NCI-H774 (cell line): ENCODE measurements at regions not wholly inside any gene's neighbourhood (a gene's known extent, or its start where the extent isn't known, plus 50 kb on each side); places are given as distances from the start of the nearest gene placed in this dataset.

Experiments
- DNase-seq: peaks from one replicate; lab custom pipeline; 2025; lab: John Stamatoyannopoulos, UW

DNA sequence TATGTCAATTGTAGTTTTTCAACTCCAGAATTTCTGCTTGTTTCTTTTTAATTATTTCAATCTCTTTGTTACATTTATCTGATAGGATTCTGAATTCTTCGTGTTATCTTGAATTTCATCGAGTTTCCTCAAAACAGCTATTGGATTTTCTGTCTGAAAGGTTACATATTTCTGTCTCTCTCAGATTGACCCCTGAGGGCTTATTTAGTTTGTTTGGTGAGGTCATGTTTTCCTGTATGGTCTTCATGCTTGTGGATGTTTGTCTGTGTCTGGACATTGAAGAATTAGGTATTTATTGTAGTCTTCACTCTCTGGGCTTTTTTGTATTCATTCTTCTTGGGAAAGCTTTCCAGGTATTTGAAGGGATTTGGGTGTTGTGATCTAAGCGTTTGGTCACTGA, 85.6 kb downstream of the SNAPC1 start:
- DNase-seq: no peak

DNA sequence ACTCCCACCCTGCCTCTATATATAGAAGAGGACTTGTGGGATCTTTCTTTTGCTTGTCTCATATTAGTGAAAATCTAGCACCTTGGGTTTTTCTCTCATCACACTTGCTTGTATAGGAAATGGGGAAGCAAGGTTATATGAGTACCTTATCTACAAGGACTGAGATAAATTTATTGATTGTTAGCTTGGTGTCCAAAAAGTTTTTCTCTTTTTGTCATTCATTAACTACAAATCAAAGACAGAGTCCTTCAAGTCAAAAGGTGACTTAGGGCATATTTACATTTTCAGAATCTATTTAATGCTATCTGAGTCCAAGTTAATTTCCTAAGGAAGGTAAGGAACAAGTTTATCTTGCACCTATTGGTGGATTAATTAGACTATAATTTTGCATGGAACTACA, 92.7 kb downstream of the SNAPC1 start:
- no peak for DNase-seq

DNA sequence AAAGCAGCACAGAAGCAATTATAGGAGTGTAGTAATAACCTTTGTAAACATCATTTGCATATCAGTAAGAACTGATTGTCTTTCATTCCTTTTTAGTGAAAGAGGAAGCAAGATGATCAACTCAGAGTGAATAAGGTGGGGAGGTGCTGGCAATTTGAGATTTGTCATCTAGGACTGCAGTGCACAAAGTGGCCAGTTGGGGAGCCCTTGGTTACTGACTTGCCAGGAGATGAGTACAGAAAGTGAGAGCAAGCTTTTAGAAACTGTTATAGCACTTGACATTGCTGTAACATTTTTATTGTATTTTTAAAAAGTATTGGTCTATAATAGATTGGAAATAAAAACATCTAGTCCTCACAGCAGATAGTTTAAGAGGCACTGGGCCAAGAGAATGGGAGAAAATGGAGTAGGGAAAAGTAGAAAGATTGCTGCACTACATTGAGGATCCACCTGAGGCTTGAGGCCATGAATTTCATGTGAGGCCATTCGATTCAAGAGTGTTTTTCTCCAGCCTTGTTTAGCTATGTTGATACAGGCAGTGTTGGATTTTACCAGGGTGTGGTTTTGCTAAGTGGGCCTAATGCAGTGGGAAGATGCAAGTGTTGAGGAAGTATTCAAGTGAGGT, 98.2 kb downstream of the SNAPC1 start:
- no peak for DNase-seq

DNA sequence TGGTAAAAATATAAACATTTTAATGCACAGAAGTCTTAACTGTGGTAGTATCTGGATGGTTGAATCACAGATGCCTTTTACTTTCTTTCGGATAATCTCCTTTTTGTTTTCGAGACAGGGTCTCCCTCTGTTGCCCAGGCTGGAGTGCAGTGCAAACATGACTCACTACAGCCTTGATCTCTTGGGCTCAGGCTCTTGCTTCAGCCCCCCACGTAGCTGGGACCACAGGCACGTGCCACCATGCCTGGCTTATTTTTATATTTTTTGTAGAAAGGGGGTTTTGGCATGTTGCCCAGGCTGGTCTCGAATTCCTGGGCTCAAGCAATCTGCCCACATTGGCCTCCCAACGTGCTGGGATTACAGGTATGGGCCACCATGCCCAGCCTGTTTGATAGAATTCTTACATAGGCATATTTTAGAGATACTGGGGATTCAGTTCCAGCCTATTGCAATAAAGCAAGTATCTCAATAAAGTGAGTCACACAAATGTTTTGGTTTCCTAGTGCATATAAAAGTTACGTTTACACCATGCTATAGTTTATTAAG, 99.2 kb downstream of the SNAPC1 start:
- DNase-seq: no peak

DNA sequence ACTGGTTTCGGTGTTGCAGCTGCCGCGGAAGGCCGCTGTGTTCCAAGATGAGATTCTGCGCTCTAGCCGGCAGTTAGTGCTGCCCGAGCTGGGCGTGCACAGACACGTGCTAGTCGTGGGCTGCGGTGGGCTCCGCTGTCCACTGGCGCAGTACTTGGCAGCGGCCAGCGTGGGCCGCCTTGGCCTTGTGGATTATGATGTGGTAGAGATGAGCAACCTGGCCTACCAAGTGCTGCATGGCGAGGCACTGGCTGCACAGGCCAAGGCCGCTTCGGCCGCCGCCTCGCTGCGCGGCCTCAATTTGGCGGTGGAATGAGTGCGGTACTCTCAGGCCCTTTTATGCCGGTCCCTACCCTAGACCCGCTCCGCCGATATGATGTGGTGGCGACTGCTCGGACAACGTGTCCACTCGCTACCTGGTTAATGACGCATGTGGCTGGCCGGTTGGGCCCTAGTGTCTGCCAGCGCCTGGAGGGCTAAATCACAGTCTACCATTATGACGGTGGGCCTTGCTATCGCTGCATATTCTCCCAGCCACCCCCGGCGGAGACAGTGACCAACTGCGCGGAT, 102.2 kb downstream of the SNAPC1 start:
- no peak for DNase-seq

DNA sequence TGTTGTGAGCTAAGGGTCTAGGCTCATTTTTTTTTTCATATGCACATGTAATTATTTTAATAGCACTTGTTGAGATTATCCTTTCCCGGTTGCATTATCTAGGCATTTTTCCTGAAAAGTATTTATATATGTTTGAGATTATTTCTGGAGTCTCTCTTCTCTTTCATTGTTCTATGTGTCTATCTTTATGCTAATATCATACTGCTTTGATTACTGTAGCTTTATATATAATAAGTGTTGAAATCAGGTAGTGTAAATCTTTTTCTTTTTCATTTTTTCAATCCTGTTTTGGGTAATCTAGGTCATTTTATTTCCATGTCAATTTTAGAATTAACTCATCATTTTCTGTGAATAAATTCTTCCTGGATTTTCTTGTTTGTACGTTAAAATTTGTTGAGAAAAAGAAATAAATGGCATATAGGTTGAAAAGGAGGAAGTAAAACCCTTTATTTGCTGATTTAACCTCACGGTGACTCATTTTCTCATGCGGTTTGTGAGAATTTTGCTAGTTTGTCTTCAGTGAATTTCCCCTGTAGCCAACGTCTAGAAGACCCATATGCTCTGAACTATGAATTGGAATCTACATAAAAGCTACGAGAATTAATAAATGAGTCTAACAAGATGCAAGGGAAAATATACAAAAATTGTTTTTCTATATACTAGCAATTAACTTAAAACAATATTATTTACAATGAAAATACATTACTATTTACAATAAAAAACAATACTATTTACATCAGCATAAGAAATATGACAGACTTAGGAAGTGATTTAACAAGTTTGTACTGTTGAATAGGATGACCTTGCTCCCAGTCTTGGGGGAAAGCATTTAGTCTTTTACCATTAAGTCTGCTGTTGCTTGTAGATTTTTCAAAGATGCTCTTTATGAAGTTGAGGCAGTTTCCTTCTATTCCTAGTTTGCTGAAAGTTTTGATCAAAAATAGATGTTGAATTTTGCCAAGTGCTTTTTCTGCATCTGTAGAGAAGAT, 105.0 kb downstream of the SNAPC1 start:
- DNase-seq: no peak

DNA sequence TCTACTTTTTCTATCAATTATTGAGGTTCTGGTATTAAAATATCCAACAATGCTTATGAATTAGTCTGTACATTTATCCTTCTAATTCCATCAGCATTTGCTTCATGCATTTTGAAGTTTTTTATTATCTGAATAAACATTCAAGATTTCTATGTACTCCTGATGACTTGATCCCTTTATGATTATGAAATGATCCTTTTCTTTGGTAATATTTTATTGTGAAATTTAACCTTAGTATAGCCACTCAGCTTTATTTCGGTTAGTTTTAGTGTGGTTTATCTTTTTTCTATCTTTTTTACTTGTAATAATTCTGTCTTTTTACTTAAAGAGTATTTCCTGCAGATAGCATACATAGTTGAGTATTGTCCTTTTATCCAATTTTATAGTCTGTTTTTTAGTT, 106.6 kb downstream of the SNAPC1 start:
- no peak for DNase-seq

DNA sequence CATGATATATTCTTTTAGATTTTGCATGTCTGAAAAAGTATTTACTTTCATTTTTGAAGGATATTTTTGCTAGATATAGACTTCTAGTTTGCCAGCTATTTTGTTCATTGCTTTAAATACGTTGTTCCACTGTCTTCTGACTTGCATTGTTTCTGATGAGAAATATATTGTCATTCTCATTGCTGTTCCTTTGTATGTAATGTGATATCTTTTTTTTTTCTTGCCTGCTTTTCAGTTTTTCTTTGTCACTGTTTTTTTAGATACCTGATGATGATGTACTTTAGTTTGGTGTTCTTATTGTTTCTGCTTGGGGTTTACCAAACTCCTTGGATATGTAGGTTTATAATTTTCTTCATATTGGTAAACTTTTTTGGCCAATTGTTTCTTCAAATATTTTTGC, 107.9 kb downstream of the SNAPC1 start:
- DNase-seq: no peak

DNA sequence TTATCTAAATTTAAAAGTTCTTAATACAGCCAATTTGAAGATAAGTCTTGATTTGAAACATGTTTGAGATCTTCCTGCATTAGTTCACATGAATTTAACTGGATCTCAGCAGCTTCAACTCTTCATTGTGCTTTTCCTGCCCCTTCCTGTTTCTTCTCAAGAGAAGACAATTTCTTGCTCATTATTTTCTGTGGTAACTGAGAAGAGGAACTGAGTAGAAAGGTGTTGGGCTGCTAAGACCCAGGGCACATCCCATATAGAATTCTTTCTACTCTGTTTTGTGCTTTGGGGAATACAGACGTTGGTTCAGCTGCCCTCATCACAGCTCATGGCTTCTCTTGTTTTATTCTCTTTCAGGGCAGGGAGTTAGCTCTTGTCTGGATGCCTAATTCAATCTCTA, 110.2 kb downstream of the SNAPC1 start:
- no peak for DNase-seq

DNA sequence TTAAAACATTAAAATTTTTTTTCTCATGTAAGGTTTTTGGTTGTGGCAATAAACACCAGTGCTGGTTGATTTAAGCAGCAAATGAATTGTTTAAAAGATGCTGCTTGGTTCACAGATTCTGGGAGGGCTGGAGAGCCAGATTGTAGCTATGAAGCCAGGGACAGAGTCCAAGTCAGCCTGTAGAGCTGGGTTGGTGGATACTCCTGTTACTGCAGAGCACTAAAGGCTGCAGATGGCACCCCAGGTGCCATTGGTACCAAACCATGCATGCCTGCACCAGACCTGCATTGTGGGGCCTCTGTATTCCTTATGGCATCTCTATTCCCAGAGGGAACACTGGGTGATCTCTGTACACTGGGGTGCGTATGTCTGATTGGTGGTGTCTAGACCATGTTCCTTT, 113.3 kb downstream of the SNAPC1 start:
- DNase-seq: no peak

DNA sequence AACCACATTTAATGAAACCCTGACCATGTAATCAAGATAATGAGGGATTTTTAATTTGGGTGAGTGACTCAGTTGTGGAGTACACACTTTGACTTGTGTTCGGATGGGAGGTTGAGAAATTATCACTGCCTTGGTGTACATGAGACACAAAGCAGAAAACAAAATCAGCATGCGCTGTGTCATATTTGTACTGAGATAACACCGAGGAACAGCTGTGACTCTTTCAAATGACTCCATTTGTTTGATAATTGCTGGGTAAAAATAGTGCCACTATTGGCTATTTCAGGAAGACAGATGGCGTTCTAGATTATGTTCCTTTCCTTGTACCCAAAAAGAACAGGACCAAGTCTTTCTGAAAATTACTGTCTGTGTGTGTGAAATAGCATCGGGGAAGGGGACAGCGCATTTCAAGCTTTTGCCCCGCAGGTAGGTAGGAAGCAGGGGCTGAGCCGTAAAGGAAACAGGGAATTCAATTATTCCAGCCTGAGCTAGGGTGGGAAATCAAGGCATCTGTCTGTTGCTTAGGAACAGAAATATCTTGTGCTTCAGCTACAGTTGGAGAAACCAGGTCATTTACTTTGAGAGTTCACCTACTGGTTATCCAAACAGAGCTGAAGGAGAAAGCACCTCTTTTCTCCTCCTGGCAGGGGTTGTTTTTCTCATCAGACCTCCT, 114.3 kb downstream of the SNAPC1 start:
- peak; percentile 20 for DNase-seq

DNA sequence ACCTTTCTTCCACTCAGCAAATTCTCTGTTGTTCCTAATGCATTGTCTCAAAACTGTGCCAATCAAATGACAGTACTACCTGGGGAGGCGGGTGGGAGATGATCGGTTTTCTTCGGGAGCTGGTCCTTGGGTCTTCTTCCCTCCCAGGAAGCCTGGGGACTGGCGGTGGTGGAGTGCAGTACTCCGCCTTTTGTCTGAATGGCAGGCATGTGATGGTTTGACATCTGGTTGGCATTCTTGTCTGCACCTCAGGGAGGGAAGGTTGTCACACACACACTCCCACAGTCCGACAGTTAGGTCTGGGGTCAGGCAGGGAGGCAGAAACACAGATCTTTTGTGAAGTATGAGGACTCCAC, 114.8 kb downstream of the SNAPC1 start:
- no peak for DNase-seq

DNA sequence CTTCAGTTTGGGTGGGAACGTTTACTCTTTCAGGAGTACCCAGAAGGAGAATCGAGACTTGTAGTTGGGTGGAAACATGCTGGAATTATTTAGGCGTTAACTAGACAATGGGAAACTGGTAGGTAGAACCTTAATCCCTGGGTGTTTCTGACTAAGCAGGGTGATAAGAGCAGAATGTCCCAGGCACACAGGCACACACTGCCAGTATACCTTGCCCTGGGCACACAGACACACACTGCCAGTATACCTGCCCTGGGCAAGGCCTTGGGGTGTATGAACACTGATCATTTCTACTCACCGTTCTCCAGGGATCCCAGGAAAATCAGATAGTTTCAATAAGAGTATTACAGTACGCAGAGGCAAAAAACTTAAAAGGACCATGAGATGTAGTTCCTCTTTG, 115.5 kb downstream of the SNAPC1 start:
- DNase-seq: no peak

DNA sequence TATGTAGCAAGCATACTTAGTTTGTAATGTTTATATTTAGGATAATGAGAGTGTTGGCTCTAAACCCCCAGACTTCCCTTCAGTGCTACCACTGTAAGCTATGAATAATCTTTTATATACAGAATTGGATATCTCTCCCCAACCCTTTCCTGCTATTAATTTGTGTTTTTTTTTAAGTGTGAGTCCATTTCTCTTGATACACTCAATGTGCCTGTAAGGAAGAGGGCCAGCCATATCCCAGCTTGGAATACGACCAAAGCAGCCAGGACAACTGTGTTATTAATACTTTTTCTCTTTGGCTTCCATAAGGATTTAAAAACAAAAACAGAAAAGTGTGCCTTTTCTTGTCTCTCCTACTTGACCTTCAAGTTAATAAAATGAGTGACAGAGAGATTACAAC, 116.7 kb downstream of the SNAPC1 start:
- DNase-seq: no peak

DNA sequence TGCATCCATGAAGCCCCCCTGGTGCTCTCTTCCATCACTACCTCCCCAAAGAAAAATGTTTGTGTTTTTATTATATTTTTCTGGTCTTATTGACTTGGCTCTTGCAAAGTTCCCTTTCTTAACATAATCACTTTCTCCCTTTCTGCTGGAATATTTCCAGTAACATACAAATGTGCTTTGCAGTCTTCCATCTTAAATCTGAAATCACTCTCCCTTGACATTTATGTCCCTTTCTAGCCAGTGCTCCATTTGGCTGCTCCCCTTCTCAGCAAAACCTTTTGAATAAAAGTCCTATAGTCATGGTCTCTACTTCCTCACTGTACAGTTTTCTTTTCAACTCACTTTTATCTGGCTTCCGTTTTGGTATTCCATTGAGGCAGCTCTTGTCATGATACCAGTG, 118.8 kb downstream of the SNAPC1 start:
- DNase-seq: no peak

DNA sequence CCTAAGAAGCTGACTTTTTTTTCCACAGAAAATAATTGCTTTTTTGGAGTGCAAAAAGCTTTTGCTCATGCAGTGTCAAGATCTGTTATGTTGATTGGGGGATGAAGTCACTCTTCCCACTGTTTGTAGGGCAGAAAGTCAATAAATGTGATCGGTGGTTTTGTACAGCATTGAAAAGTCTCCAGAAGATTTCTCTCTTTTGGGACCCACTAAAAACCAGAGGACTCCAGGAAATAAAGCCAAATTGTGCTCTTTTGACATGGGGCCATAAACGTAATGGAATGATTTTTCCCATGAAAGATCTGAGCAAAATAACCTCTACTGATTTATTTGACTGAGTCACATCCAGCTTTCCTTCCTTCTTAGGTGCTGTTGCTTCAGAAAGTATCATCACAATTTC, 122.5 kb downstream of the SNAPC1 start:
- DNase-seq: no peak

DNA sequence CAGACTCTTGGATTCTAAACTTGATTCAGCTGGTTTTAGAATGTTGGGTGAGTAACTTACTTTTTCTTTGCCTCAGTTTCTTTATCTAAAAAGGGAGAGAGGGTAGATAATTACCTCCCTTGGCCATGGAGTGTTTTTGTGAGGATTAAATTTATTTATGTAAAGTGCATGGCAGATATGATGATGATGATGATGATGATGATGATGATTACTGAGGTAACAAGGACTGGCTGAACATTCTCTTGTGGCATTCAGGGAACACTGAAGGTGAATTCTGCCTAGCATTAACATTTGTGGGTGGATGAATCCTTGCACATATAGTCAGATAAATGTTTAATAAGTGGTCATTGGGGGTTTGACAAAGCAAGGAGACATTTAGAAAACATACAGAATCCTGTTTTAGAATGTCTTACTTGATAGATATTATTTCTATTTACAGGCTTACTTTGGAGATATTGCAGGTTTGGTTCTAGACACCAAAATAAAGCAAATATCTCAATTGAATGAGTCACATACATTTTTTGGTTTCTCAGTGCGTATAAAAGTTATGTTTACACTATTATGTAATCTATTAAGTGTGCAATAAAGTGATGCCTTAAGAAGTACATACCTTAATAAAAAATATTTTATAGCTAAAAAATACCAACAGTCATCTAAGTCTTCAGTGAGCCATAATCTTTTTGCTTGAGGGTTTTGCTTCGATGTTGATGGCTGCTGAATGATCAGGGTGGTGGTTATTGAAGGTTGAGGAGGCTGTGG, 123.2 kb downstream of the SNAPC1 start:
- no peak for DNase-seq

DNA sequence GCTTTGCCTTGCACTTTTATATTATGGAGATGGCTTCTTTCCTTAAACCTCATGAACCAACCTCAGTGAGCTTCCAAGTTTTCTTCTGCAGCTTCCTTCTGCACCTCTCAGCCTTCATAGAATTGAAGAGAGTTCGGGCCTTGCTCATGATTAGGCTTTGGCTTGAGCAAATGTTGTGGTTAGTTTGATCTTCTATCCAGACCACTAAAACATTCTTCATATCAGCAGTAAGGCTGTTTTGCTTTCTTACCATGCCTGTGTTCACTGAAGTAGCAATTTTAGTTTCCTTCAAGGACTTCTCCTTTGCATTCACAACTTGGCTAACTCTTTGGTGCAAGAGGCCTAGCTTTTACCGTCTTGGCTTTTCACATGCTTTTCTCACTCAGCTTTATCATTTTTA, 125.4 kb downstream of the SNAPC1 start:
- no peak for DNase-seq

DNA sequence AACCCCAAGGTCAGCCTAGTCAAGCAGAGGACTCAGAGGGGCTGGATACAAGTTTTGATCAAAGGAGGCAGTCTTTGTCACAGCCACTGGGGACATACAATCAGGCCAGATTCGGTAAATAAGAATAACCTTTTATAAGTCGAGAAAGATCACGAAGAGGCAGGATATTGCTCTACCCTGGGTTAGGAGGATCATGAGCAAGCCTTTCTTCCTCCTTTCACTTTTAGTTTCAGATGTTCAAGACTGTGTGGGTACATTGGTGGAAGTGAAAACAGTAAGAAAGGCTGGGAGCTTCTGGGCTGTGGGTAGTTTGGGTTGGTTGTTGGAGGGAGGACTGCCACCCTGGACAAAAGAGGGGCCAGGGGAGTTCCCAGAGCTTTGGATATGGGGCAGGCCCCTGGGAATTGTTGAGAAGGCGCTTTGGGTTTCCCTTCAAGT, 127.7 kb downstream of the SNAPC1 start:
- DNase-seq: no peak

DNA sequence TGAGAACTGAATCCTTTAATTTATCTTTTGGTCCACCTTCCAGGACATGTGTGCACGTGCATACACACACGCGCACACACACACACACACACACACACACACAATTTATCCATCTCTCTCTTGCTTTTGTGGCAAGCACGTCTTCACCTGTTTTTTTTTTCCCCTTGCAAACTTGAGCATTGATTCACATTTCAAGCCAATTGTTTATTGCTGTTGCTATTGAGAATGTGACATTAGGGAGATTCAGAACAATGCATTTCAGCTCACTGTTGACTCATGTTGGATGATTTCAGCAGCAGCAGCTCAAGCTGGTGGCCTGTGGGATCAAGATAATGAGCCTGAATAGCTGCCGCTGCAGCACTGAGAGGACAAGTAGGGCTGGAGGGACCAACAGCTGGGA, 128.9 kb downstream of the SNAPC1 start:
- peak; percentile 69 for DNase-seq

DNA sequence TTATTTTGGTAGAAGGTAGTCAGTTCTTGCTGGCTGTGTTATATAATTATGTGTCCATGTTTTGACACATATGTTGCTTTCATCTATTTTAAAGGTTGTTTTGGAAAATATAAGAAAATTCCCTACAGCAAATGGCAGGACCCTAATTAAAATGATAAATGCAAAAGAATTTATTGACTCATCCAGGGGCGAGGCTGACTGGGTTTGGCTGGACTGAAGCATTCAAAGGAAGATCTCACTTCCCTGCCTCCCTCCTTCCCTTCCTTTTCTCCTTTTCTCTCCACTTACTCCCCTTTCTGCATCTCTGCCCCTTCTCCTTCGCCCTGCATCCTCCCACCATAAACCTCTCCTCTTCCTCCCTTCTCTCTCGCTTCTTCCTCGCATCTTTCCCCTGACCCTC, 129.6 kb downstream of the SNAPC1 start:
- DNase-seq: no peak
